ENCODE measurements at regions not wholly inside any gene's neighbourhood (a gene's known extent, or its start where the extent isn't known, plus 50 kb on each side); places are given as distances from the start of the nearest gene placed in this dataset.
"Not testable (repeated sequence)": the region's sequence is repeated elsewhere in the genome, so short reads cannot be mapped to it uniquely, and the experiment has no call there.

DNA sequence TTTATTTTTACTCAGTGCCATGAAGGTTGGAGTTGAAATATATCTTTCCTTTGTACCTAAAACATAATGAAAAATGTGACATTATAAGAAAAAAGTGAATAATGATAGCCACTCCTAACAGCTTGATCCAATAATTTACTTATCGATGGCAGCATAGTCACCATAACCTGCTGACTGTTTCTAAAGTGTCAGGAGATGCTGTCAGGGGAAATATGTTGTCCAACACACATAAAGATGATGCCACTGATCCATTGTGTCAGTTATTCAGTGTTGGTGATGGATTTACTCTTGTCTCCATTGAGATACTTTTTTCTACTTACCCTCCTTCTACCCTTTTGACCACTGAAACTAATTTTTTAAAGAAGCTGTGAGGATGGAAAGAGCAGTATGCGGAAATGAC is 1006.9 kb upstream of the TMEFF2 start:
- no peak overlapping the region for H3K4me3 ChIP-seq (ENCODE audit: low read depth, low read length)

DNA sequence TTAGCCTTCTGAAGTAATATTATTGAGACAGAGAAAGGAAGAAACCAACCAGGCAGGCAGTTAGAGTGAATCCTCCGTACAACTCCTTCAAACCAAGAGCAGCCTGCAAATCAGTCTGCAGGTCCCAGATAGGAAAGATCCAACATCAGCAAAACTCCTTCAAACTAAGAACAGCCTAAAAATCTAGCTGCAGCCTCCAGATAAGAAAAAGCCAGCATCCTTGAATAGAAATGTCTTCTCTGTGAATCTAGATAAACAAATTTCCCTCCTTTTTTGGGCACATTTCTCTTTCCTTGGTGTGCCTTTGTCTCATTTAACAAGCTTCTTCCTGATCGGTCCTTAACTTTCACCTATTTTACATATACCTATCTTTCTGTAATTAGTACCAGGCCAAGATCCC is 1004.6 kb upstream of the TMEFF2 start:
- H3K4me3 ChIP-seq (ENCODE audit: low read depth, low read length), result no peak overlapping the region

DNA sequence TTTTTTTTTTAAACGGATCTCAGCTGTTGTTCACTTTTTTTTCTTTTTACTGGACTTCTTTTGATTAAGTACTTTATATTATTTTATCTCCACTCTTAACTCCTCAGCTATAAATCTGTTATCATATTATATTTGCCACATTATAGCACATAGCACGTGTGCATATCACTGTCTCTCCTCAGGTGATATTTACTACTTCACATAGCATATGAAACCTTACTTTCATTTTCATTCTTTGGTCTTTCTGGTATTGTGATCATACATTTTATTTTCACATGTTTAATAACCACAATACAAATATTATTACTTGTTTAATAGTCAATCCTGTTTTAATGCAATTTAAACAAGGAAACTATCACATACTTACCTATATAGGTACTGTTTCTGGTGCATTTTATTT is 993.1 kb upstream of the TMEFF2 start:
- H3K4me3 ChIP-seq (ENCODE audit: low read depth, low read length), result no peak overlapping the region

DNA sequence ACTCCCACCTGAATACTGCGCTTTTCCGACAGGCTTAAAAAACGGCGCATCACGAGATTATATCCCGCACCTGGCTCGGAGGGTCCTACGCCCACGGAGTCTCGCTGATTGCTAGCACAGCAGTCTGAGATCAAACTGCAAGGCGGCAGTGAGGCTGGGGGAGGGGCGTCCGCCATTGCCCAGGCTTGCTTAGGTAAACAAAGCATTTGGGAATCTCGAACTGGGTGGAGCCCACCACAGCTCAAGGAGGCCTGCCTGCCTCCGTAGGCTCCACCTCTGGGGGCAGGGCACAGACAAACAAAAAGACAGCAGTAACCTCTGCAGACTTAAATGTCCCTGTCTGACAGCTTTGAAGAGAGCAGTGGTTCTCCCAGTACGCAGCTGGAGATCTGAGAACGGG is 976.2 kb upstream of the TMEFF2 start:
- not testable (repeated sequence) for H3K4me3 ChIP-seq (ENCODE audit: low read depth, low read length)

DNA sequence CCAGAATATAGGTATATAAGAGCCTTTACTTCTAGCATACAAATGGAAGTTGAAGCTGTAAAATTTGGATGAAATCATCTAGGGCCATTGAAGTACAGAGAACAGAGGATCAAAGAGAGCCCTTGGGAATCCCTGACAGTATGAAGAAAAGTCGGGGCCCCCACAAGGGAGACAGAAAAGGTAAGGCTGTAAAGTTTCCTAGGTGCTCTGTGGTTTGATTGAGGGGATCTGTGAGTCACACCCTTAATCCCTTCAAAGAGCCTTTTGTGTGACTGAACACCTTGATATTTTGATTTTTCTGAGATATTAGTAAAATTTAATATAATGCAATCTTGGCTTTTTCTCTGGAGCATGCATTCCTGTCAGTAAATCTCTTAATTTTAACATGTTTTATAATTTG is 961.7 kb upstream of the TMEFF2 start:
- no peak overlapping the region for H3K4me3 ChIP-seq (ENCODE audit: low read depth, low read length)

DNA sequence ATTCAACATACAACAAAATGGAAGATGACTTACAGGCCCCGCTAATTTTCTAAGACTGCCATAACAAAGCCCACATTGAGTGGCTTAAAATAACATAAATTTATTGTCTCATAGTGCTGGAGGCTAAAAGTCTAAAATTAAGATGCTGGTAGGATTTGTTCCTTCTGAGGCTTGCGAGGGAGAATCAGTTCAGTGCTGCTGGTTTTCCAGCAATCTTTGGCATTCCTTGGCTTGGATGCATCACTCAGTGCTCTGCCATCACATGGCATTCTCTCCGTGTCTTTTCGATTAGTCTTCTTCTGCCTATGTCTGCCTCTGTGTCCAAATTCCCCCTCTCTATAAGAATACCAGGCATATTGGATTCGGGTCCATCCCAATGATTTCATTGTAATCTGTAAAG is 959.3 kb upstream of the TMEFF2 start:
- H3K4me3 ChIP-seq (ENCODE audit: low read depth, low read length), result no peak overlapping the region

DNA sequence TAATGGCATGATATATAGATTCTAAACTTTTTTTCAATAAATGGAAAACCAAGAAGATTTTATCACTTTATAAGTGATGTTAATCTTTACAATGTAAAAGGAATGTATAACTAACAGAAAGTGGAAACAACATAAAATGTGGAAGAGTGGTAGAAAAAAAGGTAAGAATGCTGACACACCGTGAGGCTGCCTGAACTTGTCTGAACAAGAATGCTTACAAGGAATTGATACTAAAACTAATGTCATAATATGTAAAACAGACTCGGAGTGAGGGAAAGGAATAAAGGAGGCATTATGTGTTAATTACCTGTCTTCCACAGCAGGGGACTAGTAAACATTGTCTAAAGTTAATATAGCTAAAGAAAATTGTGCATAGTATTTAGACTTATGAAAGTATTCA is 958.8 kb upstream of the TMEFF2 start:
- H3K4me3 ChIP-seq (ENCODE audit: low read depth, low read length), result no peak overlapping the region

DNA sequence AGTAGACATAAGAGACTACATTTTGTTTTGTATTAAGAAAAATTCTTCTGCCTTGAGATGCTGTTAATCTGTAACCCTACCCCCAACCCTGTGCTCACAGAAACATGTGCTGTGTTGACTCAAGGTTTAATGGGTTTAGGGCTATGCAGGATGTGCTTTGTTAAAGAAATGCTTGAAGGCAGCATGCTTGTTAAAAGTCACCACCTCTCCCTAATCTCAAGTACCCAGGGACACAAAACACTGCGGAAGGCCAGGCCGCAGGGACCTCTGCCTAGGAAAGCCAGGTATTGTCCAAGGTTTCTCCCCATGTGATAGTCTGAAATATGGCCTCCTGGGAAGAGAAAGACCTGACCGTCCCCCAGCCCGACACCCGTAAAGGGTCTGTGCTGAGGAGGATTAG is 947.7 kb upstream of the TMEFF2 start:
- H3K4me3 ChIP-seq (ENCODE audit: low read depth, low read length), result not testable (repeated sequence)

DNA sequence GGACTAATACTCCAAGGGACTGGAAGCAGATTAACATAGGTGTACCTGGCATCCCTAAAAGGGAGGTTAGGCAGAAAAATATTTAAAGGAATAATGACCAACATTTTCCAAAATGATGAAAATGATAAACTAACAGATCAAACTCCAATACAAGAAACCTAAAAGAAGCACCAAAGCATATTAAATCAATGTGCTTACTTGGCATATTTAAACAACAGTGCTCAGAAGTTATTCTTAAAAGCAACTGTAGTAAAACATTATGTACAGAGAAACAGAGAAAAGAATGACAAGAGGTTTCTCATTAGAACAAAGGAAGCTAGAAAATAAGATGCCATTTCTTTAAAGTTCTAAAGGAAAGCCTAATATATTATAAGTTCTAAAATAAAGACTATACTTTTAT is 947.3 kb upstream of the TMEFF2 start:
- H3K4me3 ChIP-seq (ENCODE audit: low read depth, low read length), result no peak overlapping the region

DNA sequence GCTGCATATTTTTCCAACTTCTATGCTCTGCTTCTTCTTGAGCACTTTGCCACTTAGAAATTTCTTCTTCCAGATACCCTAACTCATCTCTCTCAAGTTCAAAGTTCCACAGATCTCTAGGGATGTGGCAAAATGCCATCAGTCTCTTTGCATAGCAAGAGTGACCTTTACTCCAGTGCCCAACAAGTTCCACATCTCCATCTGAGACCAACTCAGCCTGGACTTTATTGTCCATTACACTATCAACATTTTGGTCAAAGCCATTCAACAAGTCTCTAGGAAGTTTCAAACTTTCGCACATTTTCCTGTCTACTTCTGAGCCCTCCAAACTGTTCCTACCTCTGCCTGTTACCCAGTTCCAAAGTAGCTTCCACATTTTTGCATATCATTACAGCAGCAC is 946.2 kb upstream of the TMEFF2 start:
- H3K4me3 ChIP-seq (ENCODE audit: low read depth, low read length), result not testable (repeated sequence)

DNA sequence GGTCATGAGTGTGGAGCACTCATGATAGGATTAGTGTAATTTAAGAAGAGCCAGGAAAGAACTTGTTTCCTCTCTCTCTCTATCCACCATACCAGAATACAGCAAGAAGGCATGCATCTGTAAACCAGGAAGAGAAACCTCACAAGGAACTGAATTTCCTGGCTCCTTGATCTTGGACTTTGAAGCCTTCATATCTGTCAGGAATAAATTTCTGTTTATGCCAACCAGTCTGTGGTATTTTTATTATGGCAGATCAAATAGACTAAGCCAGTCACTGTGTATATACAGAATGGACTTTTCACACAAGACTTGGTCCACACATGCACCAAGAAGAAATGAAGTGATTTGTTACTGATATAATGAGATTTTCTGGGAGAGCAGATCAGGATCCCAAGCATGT is 930.1 kb upstream of the TMEFF2 start:
- H3K4me3 ChIP-seq (ENCODE audit: low read depth, low read length), result no peak overlapping the region

DNA sequence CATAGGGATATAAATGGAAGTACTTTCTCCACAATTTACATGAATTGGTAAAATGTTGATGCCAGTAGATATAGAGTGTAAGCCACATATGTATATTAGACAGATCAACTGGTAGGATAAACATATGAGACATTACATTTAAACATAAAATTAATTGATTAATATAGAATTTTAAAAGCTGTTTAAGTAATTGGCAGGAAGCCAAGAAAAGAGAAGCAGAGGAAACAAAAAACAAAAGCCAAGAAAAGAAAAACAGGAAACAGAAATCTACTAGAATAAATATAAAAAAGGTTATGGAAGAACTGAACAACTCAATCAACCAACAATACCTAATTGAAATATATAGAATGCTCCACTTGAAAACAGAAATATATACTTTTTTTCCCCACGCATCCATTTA is 920.1 kb upstream of the TMEFF2 start:
- H3K4me3 ChIP-seq (ENCODE audit: low read depth, low read length), result no peak overlapping the region

DNA sequence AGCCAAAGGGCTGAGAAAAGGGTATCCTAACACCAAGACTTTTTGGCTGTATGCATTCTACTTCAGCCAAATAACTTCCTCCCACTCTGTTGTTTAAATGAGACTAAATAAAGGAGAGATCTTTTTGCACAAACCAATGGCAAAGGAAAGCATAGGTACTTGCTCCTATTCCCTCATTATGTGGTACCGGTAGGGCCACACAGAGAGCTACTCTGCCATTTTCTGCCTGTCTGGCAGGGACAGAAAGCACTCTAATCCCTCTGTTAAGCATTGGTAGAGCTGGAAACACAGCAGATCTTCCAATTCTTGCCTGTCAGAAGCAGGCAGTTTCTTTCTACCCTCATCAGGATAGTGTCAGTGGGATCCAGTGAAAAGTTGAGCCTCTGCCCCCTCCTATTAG is 918.3 kb upstream of the TMEFF2 start:
- no peak overlapping the region for H3K4me3 ChIP-seq (ENCODE audit: low read depth, low read length)

DNA sequence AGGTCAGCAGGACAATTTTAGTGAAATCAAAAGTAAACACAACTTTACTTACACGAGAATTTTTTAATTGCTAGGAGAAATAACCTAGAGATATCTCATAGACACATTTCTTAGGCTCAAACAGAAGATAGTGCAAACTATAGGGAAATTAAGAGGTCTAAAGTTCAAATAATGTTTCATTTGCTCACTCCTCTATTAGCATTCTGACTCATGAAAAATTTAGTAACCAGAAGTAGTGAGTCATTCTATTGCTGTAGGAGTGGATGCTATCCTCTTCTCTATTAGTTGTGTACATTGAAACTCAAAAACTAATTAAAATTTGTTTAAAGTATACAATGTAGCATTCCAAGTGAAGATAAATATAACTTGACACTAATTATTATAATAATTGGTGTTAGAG is 908.3 kb upstream of the TMEFF2 start:
- H3K4me3 ChIP-seq (ENCODE audit: low read depth, low read length), result no peak overlapping the region

DNA sequence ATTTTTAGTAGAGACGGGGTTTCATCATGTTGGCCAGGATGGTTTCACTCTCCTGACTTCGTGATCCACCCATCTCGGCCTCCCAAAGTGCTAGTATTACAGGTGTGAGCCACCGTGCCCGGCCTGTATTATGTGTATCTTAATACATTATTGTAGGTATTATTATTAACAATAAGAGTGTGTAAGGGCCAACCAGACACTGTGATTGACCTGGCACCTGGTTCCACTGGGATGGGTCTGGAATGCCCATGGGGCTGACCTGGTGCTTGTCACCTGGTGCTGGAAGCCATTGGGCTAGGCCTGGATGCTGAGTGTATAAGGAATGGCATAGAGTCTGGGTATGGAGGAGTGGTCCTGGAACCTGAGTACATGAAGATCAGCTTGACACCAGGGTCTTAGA is 906.9 kb upstream of the TMEFF2 start:
- H3K4me3 ChIP-seq (ENCODE audit: low read depth, low read length), result no peak overlapping the region

DNA sequence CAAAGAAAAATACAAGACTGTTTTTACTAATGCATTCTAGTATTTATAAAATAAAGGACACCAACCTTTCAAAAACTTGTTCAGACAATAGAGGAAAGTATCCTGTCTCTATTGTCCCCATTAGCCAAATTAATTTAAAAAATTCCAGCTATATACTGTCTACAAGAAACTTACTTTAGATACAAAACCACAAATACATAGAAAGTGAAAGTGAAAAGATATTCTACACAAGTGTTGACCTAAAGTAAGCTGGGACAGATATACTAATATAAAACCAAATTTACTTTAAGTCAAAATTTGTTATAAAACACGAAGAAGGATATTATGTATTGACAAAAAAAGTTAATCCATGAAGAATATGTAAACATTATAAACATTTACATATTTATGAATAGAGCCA is 893.3 kb upstream of the TMEFF2 start:
- H3K4me3 ChIP-seq (ENCODE audit: low read depth, low read length), result no peak overlapping the region

DNA sequence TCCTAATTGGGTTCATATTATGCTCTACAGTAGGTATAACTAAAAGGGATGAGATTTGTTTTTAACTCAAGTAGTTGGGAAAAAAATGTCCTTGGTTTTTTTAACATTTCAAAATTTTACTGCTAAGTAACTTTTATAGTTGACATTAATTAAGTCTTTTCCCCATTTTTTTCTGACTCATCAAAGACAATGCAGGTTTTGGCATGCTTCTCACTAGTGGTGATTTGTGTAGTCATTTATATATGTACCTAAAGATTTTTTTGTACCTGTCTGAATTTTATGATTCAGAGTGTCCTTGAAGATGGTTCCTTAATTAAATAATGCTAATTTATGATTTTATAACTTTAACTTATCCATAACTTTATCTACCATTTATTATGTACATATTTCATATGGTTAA is 882.3 kb upstream of the TMEFF2 start:
- H3K4me3 ChIP-seq (ENCODE audit: low read depth, low read length), result no peak overlapping the region

DNA sequence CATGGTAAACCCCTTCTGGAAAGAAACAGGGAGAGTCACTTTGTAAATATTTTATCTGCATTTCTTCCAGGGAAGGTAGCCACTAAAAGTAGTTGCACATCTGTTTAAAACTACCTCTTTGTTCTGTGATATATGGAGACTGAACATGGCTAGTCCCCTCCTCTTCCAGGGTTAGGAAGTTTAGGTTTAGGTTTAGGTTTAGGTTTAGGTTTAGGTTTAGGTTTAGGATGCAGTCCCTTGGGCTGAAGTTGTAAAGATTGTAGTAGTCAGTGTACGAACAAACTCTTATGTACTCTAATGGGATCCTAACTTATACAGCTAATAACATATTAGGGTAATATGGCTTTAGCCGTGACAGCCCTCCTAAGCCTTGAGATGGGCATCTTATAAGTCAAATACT is 880.2 kb upstream of the TMEFF2 start:
- no peak overlapping the region for H3K4me3 ChIP-seq (ENCODE audit: low read depth, low read length)

DNA sequence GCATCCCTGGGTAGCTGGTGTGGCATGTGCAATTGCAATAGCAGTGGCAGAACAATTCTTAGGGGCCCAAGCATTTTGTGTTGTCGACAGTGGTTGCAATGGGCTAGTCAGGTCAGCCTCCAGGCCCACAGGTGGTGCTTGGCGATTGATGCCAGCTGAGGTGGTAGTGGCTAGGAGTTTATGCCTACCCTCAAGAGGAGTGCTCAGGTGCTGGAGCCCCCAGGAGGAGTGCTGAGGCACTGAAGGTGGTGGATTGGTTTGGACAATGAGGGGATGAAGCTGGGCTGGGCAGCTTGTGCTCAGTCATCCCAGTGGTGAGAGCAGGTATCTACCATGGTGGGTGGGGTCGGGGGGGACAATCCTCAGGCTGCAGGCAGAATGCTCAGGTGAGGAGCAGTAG is 877.9 kb upstream of the TMEFF2 start:
- no peak overlapping the region for H3K4me3 ChIP-seq (ENCODE audit: low read depth, low read length)

DNA sequence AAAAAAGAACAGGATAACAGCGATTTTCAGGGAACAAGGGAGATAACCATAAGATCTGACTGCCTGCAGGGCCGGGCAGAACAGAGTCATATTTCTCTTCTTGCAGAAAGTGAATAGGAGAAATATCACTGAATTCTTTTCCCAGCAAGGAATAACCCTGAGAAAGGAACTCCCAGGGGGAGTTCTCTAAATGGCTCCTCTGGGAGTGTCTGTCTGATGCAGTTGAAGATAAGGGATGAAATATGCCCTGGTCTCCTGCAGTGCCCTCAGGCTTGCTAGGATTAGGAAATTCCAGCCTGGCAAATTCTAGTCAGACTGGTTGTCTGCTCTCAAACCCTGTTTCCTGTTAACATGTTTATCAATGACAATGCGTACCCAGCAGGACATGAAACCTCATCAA is 830.8 kb upstream of the TMEFF2 start:
- not testable (repeated sequence) for H3K4me3 ChIP-seq (ENCODE audit: low read depth, low read length)

DNA sequence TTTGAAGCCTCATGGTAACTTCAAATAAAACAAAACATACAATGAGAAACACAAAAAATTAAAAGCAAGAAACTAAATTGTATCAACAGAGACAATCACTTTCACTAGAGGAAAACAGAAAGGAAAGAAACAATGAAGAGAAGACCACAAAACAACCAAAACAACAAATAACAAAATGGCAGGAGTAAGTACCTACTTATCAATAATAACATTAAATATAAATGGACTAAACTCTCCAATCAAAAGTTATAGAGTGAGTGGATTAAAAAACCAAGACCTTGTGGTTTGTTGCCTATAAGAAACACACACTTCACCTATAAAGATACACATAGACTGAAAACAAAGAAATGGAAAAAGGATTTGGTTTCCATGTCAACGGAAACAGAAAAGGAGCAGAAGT is 830.1 kb upstream of the TMEFF2 start:
- H3K4me3 ChIP-seq (ENCODE audit: low read depth, low read length), result no peak overlapping the region

DNA sequence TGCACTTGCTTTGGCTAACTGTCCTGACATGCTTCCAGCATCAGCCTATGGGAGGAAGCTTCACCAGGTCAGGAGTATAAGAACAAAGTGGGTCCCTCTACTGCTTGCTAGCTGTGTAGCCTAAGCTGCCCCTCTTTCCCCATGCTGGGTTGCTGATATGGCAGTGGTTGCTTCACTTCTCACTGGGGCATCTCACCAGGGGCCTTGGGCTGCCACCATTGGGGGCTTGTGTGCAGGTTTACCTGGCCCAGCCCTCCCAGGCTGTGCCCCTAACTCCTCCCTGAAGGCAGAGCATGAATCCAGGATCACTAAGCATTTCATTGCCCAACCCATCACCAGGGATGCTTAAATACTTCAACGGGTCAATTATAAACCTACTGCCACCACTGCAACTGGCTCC is 817.1 kb upstream of the TMEFF2 start:
- H3K4me3 ChIP-seq (ENCODE audit: low read depth, low read length), result no peak overlapping the region

DNA sequence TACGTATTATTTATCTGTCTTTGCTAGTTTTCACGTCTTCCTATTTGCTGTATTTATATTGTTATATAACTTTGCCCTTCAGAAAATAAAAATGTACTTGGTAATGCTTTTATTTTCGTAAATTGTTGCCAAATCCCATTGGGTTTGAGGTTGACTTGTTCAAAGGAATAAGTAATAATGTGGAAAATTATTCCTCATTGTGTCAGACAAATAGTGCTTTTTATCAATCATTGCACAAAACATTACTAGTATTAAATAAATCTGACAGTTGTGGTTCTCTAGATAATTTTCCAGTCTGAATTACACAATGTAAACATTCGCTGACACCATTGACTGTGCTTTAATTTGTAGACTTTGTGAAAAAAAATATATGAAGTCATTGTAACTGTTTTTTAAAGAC is 798.3 kb upstream of the TMEFF2 start:
- H3K4me3 ChIP-seq (ENCODE audit: low read depth, low read length), result no peak overlapping the region

DNA sequence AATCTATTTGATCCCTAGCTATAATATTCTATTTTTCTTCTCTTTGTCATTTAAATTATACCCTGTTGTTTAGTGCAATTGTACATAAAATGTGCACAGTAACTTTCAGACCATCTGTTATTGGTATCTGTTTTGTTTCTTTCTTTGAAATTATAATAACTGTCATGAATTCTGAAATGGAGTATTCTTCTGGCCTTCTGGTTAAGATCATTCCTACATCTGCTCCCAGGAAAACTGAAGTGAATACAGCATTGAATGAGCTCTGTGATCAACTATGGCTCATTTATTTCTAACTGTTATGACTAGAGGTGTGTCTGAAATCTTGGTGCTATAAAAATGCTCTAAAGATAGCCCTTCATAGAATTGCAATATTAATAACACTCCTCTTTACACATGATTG is 788.4 kb upstream of the TMEFF2 start:
- no peak overlapping the region for H3K4me3 ChIP-seq (ENCODE audit: low read depth, low read length)
